ENCODE measurements at regions not wholly inside any gene's neighbourhood (a gene's known extent, or its start where the extent isn't known, plus 50 kb on each side); places are given as distances from the start of the nearest gene placed in this dataset.

GRCh38 chr1:224533517-224533916 lies 82.6 kb upstream of the CNIH3 start:
- TF ChIP-seq POLR2A (IDR thresholded peaks at IDR 0.05) (no peak), EP300 (IDR thresholded peaks at IDR 0.05) (no peak)
- TF ChIP-seq, protein P1, sequence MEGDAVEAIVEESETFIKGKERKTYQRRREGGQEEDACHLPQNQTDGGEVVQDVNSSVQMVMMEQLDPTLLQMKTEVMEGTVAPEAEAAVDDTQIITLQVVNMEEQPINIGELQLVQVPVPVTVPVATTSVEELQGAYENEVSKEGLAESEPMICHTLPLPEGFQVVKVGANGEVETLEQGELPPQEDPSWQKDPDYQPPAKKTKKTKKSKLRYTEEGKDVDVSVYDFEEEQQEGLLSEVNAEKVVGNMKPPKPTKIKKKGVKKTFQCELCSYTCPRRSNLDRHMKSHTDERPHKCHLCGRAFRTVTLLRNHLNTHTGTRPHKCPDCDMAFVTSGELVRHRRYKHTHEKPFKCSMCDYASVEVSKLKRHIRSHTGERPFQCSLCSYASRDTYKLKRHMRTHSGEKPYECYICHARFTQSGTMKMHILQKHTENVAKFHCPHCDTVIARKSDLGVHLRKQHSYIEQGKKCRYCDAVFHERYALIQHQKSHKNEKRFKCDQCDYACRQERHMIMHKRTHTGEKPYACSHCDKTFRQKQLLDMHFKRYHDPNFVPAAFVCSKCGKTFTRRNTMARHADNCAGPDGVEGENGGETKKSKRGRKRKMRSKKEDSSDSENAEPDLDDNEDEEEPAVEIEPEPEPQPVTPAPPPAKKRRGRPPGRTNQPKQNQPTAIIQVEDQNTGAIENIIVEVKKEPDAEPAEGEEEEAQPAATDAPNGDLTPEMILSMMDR (IDR thresholded peaks at IDR 0.05) = no peak

Measured in tibial nerve (tissue), 4 donors.